Activated T-cell treated with anti-CD3 and anti-CD28 coated beads, Interleukin-2, amount 50 U/mL, for 4 hours (primary cell): ENCODE measurements at regions not wholly inside any gene's neighbourhood (a gene's known extent, or its start where the extent isn't known, plus 50 kb on each side); places are given as distances from the start of the nearest gene placed in this dataset.

Source experiments
- ATAC-seq, 2 donors: fragments of 200-7000 bp; cut with Tn5 transposase; one replicate each; pipeline ENCODE4 v1.10.0; 2021
- DNase-seq: peaks from one replicate; pipeline ENCODE4 v3.0.0-alpha.2; 2020
- H3K27me3 Mint-ChIP-seq: one replicate; pipeline ENCODE4 v1.8.0; 2021; ENCODE audit warnings: low read depth, mixed read lengths
- H3K36me3 Mint-ChIP-seq: one replicate; pipeline ENCODE4 v1.8.0; 2022; ENCODE audit warnings: mixed read lengths; ENCODE audit not compliant: insufficient read depth
- H3K4me1 Mint-ChIP-seq: one replicate; pipeline ENCODE4 v1.8.0; 2021; ENCODE audit warnings: low read depth, mixed read lengths
- H3K4me3 Mint-ChIP-seq: one replicate; pipeline ENCODE4 v1.8.0; 2021; ENCODE audit warnings: mild to moderate bottlenecking, moderate library complexity, mixed read lengths
- H3K9me3 Mint-ChIP-seq: one replicate; pipeline ENCODE4 v1.8.0; 2021; ENCODE audit warnings: mixed read lengths

GRCh38 chr10:78914502-78915189, 154.1 kb upstream of the ZMIZ1 start:
- no peak for ATAC-seq
- Mint-ChIP-seq H3K4me1 (no peaks in the 10 kb centered on the region), H3K27me3 (no peaks in the 10 kb centered on the region), H3K36me3 (no peaks in the 10 kb centered on the region), H3K9me3 (no peaks in the 10 kb centered on the region), H3K4me3 (no peak overlapping the region)
- DNase-seq, result no peak

DNA sequence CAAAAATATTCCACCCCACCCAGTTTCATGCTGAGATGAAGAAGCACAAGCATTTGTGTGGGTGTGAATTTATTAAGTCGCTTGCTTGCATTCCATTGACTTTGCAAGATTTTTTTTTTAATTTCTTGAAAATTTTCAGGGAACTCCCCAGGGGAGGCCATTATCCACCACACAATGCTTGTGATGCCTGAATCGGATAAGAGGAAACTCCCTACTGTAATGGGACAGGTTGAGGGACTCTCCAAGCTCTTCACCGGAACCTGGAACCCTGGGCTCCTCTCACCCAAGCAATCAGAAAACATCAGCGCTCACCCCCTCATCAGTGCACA, 153.6 kb upstream of the ZMIZ1 start:
- DNase-seq (no peak), ATAC-seq (no peak)
- H3K4me1 Mint-ChIP-seq, result no peaks in the 10 kb centered on the region
- H3K36me3 Mint-ChIP-seq, result no peaks in the 10 kb centered on the region
- H3K4me3 Mint-ChIP-seq, result no peak overlapping the region
- H3K27me3 Mint-ChIP-seq, result no peaks in the 10 kb centered on the region
- H3K9me3 Mint-ChIP-seq, result no peaks in the 10 kb centered on the region

- Mint-ChIP-seq H3K4me3 (no peak overlapping the region), H3K9me3 (no peaks in the 10 kb centered on the region), H3K36me3 (no peaks in the 10 kb centered on the region), H3K4me1 (no peaks in the 10 kb centered on the region), H3K27me3 (no peaks in the 10 kb centered on the region)
- DNase-seq (no peak), ATAC-seq (no peak)
These were observed 152.5 kb upstream of the ZMIZ1 start for GRCh38 chr10:78916227-78916626.

DNA sequence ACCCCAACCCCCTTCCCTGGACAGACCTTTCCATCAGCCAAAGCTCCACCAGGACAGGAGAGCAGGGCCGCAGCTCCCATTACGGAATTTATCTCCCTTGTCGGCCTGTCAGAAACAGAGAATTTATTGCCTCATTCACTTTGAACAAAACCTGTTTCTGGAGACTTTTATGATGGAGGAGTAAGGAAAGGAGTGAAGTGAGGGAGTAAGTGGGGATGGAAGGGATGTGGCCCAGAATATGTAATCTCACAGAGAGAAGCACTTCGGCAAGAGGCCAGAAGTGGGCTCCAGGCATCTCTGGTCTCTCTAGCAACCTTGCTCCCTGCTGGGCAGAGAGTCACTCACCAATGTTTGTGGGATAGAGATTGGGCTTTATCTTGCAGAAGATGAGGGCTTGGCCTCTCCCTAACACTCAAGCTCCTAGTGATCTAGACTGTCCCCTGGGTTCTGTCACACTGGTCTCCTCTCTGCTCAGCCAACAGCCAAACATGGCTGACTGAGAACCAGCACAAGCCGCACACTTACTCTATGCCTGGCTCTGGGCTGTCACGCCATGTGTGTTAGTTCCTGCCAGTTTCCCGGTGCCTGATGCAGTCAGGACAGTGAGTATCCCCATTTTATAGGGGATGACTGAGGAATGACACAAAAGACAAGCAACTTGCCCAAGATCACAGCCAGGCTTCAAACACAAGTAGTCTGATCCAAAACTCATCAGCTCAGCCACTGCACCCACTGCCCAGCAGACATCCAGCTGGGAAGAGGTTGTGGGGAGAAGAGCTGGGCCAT, 149.4 kb upstream of the ZMIZ1 start:
- ATAC-seq (no peak), DNase-seq (no peak)
- no peaks in the 10 kb centered on the region for H3K27me3 Mint-ChIP-seq
- H3K4me1 Mint-ChIP-seq, result no peaks in the 10 kb centered on the region
- H3K4me3 Mint-ChIP-seq, result no peak overlapping the region
- no peaks in the 10 kb centered on the region for H3K36me3 Mint-ChIP-seq
- no peaks in the 10 kb centered on the region for H3K9me3 Mint-ChIP-seq

DNA sequence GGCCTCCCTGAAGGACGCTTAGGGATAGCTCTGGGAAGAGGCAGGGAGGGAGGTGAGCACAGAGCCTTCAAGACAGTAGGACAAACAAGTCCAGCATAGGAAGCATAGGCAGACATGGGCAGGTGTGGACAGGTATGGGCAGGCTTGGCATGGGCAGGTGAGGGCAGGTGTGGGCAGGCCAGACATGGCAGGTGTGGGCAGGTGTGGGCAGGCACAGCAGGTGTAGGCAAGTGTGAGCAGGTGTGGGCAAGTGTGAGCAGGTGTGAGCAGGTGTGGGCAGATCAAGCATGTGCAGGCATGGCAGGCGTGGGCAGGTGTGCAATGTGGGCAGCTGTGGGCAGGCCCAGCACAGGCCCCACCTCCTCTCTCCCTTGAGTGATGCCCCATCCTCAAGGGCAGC, 148.8 kb upstream of the ZMIZ1 start:
- no peak overlapping the region for H3K4me3 Mint-ChIP-seq
- ATAC-seq (no peak), DNase-seq (no peak)
- H3K9me3 Mint-ChIP-seq, result no peaks in the 10 kb centered on the region
- H3K36me3 Mint-ChIP-seq, result no peaks in the 10 kb centered on the region
- no peaks in the 10 kb centered on the region for H3K27me3 Mint-ChIP-seq
- no peaks in the 10 kb centered on the region for H3K4me1 Mint-ChIP-seq

- Mint-ChIP-seq H3K4me3 (no peak overlapping the region), H3K36me3 (no peaks in the 10 kb centered on the region), H3K9me3 (no peaks in the 10 kb centered on the region), H3K27me3 (no peaks in the 10 kb centered on the region), H3K4me1 (no peaks in the 10 kb centered on the region)
- ATAC-seq (no peak), DNase-seq (no peak)
These were observed 146.9 kb upstream of the ZMIZ1 start for GRCh38 chr10:78921895-78922294.

- Mint-ChIP-seq H3K9me3 (no peaks in the 10 kb centered on the region), H3K36me3 (no peaks in the 10 kb centered on the region), H3K4me3 (no peak overlapping the region), H3K4me1 (no peaks in the 10 kb centered on the region), H3K27me3 (no peaks in the 10 kb centered on the region)
- DNase-seq, result no peak
- no peak for ATAC-seq
These were observed 145.0 kb upstream of the ZMIZ1 start for GRCh38 chr10:78923647-78924318.

DNA sequence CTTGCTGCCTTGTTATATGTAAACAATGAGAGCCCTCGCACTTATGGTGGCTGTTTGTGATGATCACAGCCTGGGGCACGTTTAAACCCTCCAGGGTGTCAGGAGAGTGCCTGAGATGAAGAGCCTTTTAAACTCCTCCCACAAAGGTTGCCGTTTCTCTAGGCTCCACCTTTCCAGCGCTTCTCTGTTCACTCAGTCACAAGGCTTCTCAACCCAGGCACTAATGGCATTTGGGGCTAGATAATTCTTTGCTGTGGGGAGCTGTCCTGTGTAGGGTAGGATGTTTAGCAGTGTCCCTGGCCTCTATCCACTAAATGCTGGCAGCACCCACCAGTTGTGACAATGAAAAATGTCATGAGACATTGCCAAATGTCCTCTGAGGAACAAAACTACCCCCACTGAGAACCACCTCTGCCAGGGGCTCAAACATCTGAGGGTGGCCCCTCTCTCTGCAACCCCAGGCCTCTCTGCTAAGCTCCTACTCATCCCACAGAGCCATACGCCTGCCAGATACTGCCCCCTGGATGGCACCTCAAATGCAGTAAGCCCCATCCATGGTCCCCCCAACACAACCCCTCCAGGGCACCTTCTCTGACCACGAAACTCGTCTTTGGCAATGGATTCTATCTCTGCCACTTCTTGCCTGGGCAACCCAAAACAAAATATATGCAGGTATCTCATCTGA, 144.3 kb upstream of the ZMIZ1 start:
- ATAC-seq (no peak), DNase-seq (no peak)
- H3K36me3 Mint-ChIP-seq, result no peaks in the 10 kb centered on the region
- no peaks in the 10 kb centered on the region for H3K9me3 Mint-ChIP-seq
- no peak overlapping the region for H3K4me3 Mint-ChIP-seq
- H3K27me3 Mint-ChIP-seq, result no peaks in the 10 kb centered on the region
- H3K4me1 Mint-ChIP-seq, result no peaks in the 10 kb centered on the region

DNA sequence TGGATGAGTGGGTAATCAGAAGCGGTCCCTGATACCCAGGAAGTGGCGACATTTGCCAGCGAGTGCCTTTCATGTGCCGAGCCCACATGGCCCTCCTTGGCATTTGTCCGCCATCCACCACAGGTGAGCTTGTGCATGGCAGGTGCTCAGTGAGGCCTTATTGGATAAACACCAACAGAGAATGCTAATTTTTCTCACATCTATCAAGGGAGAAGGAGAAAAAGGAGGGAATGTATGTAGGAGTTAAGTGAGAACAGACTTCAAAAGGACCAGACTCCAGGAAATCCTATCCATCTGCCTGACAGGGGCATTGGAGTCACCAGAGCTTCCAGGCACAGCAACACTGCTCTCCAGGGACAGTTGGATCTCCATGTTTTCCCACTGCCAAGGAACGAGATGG, 143.5 kb upstream of the ZMIZ1 start:
- ATAC-seq (no peak), DNase-seq (no peak)
- Mint-ChIP-seq H3K4me1 (no peaks in the 10 kb centered on the region), H3K27me3 (no peaks in the 10 kb centered on the region), H3K9me3 (no peaks in the 10 kb centered on the region), H3K4me3 (no peak overlapping the region), H3K36me3 (no peaks in the 10 kb centered on the region)

DNA sequence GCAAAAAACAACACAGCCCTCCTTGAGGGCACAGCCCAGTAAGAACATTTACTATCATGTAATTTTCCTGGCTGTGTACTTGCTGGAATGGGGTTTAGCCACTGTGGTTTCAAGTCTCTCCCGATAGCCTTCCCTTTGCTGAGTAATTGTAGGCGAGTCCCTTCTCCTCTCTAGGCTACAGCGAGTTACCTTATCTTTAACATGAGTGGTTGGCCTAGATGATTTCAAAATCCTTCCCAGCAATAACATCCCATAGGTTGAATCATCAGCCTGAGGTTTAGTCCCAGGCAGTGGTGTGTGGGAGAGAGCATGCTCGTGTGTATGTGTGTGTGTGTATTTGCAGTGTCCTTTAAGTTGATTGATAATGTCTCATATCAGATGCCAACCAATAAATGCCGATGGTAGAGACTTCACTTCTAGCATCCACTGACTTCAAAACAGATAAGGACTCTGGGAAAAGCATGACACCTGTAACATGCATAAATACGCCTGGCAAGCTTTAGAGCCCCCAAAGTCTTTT, 142.9 kb upstream of the ZMIZ1 start:
- H3K27me3 Mint-ChIP-seq, result no peaks in the 10 kb centered on the region
- DNase-seq (no peak), ATAC-seq (no peak)
- no peaks in the 10 kb centered on the region for H3K36me3 Mint-ChIP-seq
- H3K4me1 Mint-ChIP-seq, result no peaks in the 10 kb centered on the region
- H3K9me3 Mint-ChIP-seq, result no peaks in the 10 kb centered on the region
- no peak overlapping the region for H3K4me3 Mint-ChIP-seq

- Mint-ChIP-seq H3K4me1 (no peaks in the 10 kb centered on the region), H3K36me3 (no peaks in the 10 kb centered on the region), H3K27me3 (no peaks in the 10 kb centered on the region), H3K9me3 (no peaks in the 10 kb centered on the region), H3K4me3 (no peak overlapping the region)
- no peak for ATAC-seq
- DNase-seq, result no peak
These were observed 141.3 kb upstream of the ZMIZ1 start for GRCh38 chr10:78927257-78927995.

GRCh38 chr10:78928330-78928729, 140.4 kb upstream of the ZMIZ1 start:
- H3K4me3 Mint-ChIP-seq, result no peak overlapping the region
- no peaks in the 10 kb centered on the region for H3K9me3 Mint-ChIP-seq
- DNase-seq (no peak), ATAC-seq (no peak)
- H3K4me1 Mint-ChIP-seq, result no peaks in the 10 kb centered on the region
- no peaks in the 10 kb centered on the region for H3K36me3 Mint-ChIP-seq
- no peaks in the 10 kb centered on the region for H3K27me3 Mint-ChIP-seq

- DNase-seq (no peak), ATAC-seq (no peak)
- H3K36me3 Mint-ChIP-seq, result no peaks in the 10 kb centered on the region
- no peaks in the 10 kb centered on the region for H3K4me1 Mint-ChIP-seq
- H3K4me3 Mint-ChIP-seq, result no peak overlapping the region
- no peaks in the 10 kb centered on the region for H3K27me3 Mint-ChIP-seq
- H3K9me3 Mint-ChIP-seq, result no peaks in the 10 kb centered on the region
These were observed 139.2 kb upstream of the ZMIZ1 start for GRCh38 chr10:78929541-78929940.
